Skeletal muscle cell (primary cell): ENCODE measurements at regions not wholly inside any gene's neighbourhood (a gene's known extent, or its start where the extent isn't known, plus 50 kb on each side); places are given as distances from the start of the nearest gene placed in this dataset.
"Not testable (repeated sequence)": the region's sequence is repeated elsewhere in the genome, so short reads cannot be mapped to it uniquely, and the experiment has no call there.

ENCODE experiments used
- DNase-seq: peaks from one replicate; pipeline ENCODE4 v3.0.0-alpha.2; 2010; ENCODE audit warnings: low read depth
- H3K4me3 ChIP-seq: 2 replicates; pipeline ENCODE4 v1.5.1; 2011; ENCODE audit warnings: low read depth, mild to moderate bottlenecking, control low read depth, low read length, moderate library complexity

DNA sequence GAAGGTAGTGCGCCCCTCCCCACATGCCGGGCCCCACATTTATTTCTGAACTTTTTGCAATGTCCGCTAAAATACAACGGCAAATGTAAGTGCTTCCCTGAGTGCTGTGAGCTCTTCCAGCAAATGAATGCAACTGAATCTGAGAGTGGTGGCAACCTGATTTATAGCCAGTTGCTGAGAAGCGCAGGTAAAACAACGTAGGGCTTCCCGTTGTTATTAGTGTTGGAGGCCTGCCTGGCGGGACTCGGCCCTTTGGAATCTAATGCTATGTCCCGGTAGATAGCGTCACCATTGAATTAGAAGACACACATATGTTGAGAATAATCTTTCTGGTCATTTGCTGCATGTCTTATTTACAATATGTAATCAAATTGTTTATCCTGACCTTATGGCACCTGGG lies 302.7 kb downstream of the CWH43 start:
- DNase-seq, H3K4me3 ChIP-seq: not testable (repeated sequence)

DNA sequence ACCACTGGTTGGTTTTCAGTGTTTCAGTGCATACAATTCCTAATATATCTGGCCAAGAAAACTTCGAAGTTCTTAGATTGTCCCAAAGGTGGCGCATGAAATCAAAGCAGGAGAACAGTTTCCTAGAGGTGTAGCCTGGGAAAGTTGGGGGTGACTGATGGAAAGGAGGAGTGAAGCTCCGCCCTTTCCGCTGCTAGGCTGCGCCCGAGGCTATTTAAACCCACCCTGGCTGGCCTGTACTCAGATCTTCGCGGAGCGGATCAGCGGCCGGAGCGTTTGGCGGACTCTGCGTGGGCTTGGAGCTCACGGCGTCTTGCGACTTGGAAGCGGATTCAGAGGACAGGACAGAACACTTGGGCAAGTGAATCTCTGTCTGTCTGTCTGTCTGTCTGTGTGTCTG lies 328.7 kb downstream of the CWH43 start:
- not testable (repeated sequence) for DNase-seq, H3K4me3 ChIP-seq

DNA sequence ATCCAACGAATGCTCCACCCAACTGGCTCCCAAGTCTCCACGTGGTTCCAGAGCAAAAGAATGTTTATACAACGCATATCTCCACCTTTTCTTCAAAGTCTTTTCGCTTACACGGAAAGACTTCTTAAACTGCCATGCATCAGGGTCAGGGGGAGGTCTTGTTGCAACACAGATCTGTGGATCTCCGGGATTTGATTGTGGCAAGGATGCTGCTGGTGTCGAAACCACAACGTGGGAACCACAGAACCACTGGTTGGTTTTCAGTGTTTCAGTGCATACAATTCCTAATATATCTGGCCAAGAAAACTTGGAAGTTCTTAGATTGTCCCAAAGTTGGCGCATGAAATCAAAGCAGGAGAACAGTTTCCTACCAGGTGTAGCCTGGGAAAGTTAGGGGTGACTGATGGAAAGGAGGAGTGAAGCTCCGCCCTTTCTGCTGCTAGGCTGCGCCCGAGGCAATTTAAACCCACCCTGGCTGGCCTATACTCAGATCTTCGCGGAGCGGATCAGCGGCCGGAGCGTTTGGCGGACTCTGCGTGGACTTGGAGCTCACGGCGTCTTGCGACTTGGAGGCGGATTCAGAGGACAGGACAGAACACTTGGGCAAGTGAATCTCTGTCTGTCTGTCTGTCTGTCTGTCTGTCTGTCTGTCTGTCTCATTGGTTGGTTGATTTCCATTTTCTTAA lies 334.8 kb downstream of the CWH43 start:
- H3K4me3 ChIP-seq, DNase-seq: not testable (repeated sequence)

DNA sequence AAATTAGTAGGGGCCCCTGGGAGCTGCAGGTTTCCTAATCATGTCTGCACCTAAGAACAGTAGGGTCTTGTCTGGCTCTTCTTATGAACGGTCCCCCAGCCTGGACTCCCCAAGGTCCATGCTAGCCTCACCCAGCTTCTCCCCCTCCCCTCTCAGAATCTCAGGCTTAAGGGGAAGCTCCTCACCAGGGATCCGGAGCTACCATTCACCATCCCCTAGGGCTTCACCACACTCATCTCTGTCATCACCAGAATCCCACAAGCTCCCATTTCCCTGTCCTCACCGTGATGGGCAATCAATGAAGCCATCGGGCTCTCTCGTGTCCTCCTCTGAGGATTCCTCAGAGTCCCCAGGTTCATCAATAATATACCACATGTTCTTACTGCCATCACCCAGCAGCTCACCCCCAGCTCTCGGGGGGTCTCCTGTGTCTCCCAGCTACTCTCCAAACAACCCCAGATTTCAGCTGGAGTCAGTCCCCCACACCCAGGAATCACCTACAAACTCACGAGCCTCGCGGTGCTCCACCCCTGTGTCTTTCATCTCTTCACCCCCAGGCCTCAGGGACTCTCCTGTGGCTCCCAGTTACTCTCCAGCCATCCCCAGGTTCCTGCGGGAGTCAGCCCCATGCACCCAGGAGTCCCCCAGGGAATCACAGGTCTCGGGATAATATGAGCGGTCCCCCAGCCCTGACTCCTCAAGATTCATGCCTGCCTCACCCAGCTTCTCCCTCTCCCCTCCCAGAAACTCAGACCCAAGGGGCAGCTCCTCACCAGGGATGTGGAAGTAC lies 335.6 kb downstream of the CWH43 start:
- H3K4me3 ChIP-seq, DNase-seq: not testable (repeated sequence)

DNA sequence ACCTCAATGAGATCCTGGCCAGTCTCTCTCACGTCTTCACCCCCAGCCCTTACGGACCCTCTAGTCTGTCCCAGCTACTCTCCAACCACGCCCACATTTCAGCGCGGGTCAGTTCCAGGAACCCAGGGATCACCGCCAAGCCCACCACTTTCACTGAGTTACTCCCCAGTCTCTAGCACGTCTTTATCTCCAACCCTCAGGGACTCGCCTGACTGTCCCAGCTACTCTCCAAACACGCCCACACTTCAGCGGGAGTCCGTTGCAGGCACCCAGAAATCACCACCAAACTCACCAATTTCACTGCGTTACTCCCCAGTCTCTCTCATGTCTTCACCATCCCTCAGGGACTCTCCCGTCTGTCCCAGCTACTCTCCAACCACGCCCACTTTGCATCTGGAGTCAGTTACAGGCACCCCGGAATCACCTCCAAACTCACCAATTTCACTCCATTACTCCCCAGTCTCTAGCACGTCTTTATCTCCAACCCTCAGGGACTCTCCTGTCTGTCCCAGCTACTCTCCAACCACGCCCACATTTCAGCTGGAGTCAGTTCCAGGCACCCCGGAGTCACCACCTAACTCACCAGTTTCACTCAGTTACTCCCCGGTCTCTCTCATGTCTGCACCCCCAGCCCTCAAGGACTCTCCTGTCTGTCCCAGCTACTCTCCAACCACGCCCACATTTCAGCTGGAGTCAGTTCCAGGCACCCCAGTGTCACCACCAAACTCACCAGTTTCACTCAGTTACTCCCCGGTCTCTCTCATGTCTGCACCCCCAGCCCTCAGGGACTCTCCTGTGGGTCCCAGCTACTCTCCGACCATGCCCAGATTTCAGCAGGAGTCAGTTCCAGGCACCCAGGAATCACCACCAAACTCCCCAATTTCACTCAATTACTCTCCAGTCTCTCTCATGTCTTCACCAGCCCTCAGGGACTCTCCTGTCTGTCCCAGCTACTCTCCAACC lies 336.8 kb downstream of the CWH43 start:
- not testable (repeated sequence) for DNase-seq, H3K4me3 ChIP-seq

DNA sequence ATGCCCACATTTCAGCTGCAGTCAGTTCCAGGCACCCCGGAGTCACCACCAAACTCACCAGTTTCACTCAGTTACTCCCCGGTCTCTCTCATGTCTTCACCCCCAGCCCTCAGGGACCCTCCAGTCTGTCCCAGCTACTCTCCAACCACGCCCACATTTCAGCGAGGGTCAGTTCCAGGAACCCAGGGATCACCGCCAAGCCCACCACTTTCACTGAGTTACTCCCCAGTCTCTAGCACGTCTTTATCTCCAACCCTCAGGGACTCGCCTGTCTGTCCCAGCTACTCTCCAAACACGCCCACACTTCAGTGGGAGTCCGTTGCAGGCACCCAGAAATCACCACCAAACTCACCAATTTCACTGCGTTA lies 337.5 kb downstream of the CWH43 start:
- not testable (repeated sequence) for DNase-seq, H3K4me3 ChIP-seq
